ENCODE measurements at regions not wholly inside any gene's neighbourhood (a gene's known extent, or its start where the extent isn't known, plus 50 kb on each side); places are given as distances from the start of the nearest gene placed in this dataset.

DNA sequence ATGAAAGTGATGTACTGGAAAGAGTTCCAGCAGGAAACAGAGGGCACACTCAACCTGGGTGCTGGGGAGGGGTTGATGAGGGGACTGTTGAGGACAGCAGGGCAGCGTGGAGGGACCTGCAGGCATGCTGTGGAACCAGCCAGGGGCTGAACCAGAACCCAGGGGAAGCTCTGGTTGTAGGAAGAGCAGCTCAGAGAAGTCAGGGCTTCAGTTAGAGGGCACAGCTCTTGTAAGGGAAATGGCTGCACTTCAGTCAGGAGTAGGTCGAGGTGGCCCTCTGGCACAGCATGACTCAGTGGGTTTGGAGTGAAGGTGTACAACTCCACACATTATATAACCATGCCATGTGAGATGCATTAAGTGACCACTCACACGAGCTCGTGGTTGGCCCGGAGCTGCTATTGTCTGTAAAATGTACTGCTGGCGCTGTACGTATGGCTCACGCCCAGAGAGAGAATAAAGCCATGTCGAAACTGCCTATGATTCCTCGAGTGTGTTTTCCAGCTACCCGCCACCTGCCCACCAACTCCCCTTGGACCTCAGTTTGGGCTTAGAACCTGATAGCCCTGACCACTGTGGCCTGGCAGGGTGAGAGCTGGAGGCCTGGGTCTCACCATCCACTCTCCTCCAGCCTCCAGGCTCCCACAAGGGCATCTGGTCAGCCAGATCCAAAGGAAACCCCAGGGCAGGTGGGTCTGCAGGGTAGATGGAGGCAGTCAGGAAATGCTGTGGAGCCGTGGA, 136.5 kb upstream of the HS6ST1 start:
- ATAC-seq (ENCODE audit: poor library complexity) (no peak), DNase-seq (no peak)
- intact Hi-C loops (cut with DNase I), result no loop called here

DNA sequence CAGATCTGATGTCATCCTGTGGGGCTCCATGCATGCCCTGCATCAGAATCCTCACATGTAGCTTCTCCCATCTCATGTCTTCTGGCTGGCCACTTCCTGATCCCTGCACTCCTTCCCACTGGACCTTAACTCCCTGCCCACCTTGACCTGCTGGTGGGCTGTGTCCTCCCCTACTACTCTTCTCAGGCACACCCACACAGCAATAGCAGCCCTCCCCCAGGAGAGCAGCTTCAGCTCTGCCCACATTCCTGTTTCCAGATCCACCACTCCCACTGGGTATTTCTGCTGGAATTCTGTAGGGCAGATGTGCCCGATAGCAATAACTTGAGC, 137.0 kb upstream of the HS6ST1 start:
- no peak for ATAC-seq (ENCODE audit: poor library complexity)
- no peak for DNase-seq
- intact Hi-C loops (cut with DNase I), result no loop called here

DNA sequence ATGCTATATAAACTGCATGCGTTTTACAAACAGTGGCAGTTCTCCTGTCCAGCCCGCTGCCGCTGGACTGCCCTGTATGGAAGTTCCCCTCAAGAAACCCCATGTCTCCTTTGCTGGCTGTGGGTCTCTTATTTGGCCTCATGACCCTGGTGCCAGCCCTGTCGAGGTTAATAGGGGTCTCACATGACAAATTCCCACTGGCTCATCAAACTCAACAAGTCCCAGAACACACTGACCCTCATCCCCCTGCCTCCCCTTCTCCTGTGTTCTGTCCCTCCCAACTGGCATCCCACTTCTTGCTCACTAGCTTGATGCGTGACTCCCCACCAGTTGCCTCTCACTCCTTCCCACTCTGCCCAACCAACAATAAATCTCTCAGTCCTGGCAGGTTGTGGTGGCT, 137.6 kb upstream of the HS6ST1 start:
- intact Hi-C loops (cut with DNase I), result no loop called here
- DNase-seq (no peak), ATAC-seq (ENCODE audit: poor library complexity) (no peak)

DNA sequence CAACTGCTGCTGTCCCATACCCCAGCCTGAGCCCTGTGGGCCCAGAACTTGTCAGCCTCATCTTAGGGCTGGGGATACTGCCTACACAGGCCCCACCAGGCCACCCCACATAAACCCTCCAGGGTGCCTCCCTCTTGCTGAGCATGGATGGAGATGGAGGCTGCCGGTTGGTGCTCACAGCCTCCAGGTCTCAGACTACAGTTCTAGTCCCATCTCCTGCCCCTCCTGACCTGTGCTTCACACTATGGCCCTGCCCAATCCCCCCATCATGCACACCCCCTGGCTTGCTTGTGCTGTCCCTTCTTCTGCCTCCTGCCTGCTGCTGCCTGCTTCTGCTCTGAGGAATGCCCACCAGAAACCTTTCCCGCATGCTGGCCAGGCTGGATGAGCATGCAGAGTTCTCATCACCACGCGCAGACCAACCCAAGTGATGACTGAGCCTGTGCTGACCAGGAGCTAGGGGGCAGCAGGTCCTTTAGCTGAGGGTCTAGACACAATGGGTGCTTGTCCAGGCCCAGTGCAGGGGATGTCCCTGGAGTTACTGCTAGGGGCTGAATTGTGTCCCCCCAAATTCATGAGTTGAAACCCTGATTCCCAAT, 138.4 kb upstream of the HS6ST1 start:
- ATAC-seq (ENCODE audit: poor library complexity) (no peak), DNase-seq (no peak)
- intact Hi-C loops (cut with DNase I), result no loop called here

DNA sequence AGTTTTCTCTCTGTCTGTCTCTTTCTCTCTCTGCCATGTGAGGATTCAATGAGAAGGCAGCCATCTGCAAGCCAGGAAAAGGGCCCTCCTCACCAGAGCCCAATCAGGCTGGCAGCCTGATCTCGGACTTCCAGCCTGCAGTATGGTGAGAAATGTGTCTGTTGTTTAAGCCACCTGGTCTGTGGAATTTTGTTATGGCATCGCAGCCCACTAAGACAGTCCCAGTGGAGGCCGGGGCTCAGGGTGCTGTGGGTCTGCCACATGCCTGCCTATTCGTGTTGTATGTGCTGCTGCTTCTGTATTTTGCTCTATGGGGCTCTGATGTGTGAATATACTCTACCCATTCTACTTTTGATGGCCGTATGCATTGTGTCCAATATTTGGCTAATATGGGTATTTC, 139.0 kb upstream of the HS6ST1 start:
- intact Hi-C loops (cut with DNase I), result no loop called here
- no peak for DNase-seq
- ATAC-seq (ENCODE audit: poor library complexity), result no peak

DNA sequence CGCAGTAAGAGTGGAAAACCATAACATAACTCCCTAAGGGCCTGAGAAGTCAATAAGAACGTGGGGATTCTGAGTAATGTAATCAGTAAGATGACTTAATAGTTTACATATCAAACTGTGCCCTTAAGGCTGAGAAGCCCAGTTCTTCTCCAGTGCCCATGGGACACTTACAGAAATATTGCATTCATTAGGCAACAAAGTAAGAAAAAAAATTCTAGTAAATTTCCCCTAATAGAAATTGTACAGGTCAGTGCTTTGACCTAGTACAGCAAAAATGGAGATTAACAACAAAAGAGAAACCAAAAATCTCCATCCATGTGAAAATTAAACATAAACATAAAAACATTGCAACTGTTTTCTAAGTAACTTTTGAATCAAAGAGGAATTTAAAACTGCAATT, 139.8 kb upstream of the HS6ST1 start:
- DNase-seq, result no peak
- ATAC-seq (ENCODE audit: poor library complexity), result no peak
- intact Hi-C loops (cut with DNase I), result no loop called here

DNA sequence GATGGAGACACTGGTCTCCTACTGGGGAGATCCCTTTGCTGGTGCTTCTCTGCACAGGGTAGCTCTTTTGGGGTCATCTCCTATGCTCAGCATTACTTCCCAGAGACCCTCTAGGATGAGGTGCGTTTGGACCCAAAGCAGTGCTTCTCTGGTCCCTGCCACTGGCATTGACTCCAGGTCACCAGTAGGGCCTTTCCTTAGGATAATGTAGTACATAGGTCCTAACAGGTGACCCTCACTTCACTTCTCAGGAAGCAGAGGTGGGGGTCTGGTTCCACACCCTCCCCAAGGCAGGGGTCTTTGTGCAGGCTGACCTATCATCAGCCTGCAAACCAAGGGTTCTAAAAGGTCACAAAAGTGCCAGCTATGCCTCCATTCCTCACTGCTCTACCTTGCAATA, 145.8 kb upstream of the HS6ST1 start:
- no peak for DNase-seq
- intact Hi-C loops (cut with DNase I), result loop anchor here (10.0 kb wide), 1 partner anchor 140 kb away; no protein-coding TSS in a partner anchor

DNA sequence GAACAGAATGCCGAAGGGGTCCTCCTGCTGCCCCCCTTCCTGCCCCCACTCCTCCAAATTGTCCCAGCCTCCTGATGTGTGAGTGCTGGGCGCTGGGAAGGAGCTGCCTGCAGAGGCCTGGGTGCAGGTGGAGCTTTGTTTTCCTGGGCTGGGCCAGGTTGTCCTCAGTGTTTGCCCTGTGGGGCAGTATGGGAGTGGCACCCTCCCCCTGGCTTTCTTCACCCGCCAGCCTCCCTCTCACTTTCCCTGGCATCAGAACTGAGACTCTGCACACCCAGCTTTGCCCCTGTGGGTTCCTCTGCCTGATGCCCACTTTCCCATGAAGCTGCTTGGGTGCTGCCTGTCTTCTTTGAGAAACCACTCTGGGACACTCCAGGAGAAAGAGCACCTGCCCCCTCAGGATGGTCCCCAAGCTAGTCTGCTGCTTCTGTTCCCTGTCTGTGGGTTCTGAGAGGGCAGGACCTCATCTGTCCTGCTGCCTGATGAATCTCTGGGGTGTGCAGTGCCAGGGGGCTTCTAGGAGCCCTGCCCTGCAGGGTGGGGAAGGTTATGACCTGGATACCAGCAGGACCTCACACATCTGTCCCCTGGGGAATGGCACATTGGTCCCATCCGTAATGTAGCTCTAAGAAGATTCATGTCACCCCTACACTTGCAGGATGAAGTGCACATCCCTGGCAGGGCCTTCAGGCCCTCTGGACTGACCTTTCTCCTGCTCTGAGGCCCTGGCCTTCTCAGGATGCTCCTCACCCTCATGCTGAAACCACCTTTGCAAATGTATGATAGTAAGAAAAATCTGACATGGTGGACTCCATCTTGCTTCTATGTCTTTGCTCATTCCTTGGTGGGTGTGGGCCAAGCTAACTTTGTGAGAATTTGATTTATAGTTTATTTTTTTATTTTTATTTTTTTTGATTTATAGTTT, 146.8 kb upstream of the HS6ST1 start:
- DNase-seq (no peak), ATAC-seq (ENCODE audit: poor library complexity) (no peak)
- intact Hi-C loops (cut with DNase I), result loop anchor here (10.0 kb wide), 1 partner anchor 141 kb away; no protein-coding TSS in a partner anchor

More for the DNA sequence above, 145.8 kb upstream of the HS6ST1 start:
- no peak for ATAC-seq (ENCODE audit: poor library complexity)

DNA sequence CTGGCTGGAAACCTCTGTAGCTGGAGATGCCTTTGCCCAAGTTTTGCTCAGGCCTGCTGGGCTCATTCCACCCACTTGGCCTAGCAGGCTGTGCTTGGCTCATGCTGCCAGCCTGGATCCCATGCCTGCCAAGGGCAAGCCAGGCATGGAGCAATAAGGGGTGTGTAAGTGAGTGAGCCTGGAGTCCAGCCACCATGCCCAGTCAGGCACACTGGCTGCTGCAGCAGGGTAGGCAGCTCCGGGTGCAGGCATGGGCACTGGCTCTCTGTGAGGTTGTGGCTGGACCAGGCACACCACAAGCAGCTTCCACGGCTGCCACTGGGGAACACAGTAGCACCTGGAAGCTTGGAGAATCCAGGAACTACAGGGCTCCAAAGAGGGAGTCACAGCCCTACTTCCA, 147.7 kb upstream of the HS6ST1 start:
- peak; percentile 84 for DNase-seq
- peak; percentile 90 for ATAC-seq (ENCODE audit: poor library complexity)
- intact Hi-C loops (cut with DNase I), result loop anchor here (10.0 kb wide), 1 partner anchor 142 kb away; no protein-coding TSS in a partner anchor

DNA sequence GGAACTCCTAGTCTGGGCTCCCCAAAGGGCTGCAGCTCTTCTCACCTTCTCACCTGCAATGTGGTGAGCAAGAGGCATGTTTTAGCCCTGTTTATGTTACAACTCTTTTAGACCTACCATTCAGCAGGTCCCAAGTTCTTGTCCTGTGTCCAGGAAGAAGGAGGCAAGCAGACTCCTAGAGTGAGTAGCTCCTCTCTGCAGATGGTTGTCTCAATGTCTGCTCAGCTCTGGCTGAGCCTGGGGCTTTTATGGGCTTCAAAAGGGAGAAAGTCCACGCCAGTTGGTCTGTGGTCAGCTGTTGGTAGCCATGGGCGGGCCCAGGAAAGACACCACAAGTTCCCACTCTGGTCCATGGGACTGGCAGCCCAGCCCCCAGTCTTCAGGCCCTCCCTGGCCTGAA, 148.1 kb upstream of the HS6ST1 start:
- ATAC-seq (ENCODE audit: poor library complexity), result no peak
- no peak for DNase-seq
- intact Hi-C loops (cut with DNase I), result loop anchor here (10.0 kb wide), 1 partner anchor 142 kb away; no protein-coding TSS in a partner anchor

DNA sequence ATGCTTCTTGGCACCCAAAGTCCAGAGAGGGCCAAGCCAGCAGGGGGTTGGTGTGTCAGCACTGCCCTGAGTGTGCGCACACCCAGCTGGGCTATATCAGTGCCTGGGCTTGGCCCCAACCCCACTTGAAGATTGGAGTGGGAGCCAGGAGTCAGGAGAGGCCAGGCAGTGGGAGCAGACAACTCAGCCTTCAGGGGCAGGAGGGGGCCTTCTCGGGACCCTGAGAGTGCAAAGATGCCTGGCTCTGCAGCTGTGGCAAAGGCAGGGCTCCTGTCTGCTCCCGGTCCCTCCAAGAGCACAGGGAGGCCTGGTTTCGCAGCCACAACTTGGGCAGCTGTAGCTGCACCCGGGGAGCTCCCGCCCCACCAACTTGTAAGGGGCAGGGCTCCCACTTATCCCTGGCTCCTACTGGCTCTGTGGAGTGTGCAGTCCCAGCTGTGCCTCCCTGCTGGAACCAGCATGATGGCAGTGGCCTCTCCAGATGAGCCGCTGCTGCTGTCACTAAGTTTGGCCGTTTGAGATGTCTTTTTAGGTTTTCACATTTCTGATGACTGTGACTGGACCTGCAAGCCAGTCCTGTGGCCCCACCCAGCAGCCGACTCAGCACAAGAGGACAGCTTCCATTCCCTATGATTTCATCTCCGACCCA, 148.8 kb upstream of the HS6ST1 start:
- ATAC-seq (ENCODE audit: poor library complexity) (peak; percentile 90), DNase-seq (peak; percentile 85)
- intact Hi-C loops (cut with DNase I), result loop anchor here (10.0 kb wide), 1 partner anchor 143 kb away; no protein-coding TSS in a partner anchor

DNA sequence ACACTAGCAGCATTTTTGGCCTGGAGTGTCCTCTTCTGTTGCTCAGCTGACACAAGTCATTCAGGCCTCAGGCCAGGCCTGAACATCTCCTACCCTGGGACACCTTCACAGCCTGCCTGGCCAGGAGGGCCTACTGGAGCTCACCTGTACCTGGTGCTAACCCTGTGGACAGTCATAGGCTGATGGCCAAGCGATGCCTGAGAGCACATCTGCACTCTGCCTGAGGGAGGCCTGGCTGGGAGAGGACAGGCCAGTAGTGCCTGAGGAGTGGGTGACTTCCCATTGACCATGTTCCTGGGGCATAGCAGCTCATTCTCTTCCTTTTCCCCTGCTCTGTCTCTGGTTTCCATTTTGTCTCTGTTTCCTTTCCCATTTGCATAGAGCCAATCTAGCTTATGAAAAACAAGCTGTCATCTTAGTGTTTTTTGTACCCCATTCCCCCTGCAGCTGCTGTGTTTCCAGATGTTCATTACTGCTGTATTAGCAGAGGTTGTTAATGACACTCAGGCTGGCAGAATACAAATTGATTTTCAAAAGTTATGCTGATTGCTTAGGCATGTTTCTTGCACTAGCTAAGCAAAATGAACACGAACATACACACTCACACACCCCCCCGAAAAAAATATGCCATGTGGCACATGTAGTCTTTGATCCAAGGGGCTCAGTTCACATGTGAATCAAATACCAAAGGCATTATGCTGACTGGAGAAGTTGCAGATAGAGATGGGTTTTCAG, 149.7 kb upstream of the HS6ST1 start:
- ATAC-seq (ENCODE audit: poor library complexity), result no peak
- intact Hi-C loops (cut with DNase I), result loop anchor here (10.0 kb wide), 1 partner anchor 144 kb away; no protein-coding TSS in a partner anchor
- DNase-seq, result no peak

DNA sequence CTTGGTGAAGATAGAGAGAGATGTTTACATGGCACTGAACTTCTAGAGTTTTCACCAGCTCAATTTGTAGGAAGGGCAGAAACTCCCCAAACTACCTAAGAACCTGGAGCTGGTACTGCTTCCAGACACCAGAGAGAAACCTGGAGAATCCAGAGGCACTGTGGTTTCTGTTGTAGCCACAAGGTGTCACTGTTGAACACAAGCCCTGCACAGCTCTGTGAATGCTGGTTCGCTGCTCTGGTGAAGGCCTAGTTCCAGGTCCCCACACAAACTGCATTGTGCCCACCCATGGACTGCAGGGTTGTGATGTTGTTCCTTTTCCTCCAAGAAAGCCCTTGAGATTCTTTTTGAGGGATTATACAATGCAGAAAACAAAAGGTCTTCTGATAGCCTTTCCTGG, 150.5 kb upstream of the HS6ST1 start:
- no peak for ATAC-seq (ENCODE audit: poor library complexity)
- no peak for DNase-seq
- intact Hi-C loops (cut with DNase I), result loop anchor here (10.0 kb wide), 1 partner anchor 144 kb away; no protein-coding TSS in a partner anchor

DNA sequence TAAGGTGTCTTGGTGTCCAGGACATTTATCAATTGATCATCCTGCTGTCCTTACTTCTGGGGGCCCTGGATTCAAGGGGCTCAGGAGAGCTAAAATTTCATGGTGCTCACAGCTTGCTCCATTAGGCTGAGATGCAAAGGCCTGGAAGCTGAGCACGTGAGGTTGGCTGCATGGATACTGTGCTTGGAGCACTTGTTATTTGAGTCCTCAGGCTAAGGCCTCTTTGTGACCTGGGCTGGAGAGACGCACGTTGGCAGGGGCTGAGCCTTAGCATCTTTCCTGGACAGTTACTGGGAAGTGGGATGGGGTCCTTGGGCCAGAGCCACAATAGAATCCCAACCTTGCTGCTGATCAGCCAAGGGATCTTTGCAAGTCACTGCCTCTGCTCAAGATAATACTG, 151.2 kb upstream of the HS6ST1 start:
- no peak for ATAC-seq (ENCODE audit: poor library complexity)
- no peak for DNase-seq
- intact Hi-C loops (cut with DNase I), result loop anchor here (10.0 kb wide), 1 partner anchor 145 kb away; no protein-coding TSS in a partner anchor

DNA sequence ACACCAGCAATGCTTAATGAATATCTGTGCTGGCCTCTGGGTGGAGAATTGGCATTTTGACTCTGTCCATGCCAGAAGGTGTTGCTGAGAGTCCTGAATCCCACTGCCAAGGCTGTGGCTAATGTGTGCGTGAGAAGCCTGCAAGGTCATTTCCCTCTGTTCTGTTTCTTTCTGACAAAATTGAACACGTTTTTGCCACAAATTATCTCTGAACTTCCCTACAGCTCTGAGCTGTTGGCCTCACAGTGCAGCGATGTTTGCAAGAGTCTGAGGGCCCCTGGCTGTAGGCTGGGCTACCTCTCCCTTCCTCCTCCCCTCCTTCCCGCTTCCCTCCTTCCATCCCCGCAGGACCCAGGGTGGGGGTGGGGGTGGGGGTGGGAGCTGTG, 154.1 kb upstream of the HS6ST1 start:
- intact Hi-C loops (cut with DNase I), result no loop called here
- peak; percentile 73 for ATAC-seq (ENCODE audit: poor library complexity)
- no peak for DNase-seq

DNA sequence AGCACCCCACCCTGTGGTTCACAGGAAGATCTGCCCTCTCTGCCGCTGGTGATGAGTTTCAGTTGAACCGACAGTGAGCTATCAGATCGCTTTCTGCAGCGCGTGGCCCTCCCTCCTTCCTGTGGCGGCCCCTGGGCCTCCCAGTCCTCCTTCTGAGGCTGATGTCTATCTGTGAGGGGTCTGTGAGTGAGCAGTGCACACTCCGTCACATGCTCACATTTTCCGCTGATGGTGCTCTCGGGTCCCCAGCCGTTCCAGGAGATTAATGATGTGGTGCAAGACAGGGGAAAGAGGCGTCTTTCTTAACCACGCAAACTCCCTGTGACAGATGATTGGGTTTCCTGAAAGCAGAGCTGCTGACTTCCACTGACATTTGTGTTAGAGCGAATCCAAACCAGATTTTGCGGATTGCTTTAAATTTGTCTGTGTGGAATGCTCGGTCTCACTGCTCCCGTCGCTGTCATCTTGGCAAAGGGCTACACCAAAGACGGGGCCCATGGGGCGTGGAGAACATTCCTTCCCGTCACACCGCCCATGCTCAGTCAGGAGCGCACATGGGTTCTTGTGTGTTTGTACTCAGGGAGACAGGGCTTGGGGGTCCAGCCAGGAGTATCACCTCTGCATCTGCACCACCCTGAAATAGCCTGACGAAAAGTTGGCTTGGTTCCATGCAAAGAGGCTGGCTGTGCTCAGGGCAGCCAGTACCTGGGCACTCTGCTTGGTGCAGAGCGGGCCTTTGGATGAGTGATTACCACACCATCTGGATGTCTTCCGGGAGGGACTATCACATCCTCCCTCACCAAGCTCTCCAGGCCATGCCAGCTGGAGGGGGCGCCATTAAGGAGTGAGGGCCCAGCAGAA, 154.7 kb upstream of the HS6ST1 start:
- ATAC-seq (ENCODE audit: poor library complexity) (peak; percentile 80), DNase-seq (peak; percentile 72)
- intact Hi-C loops (cut with DNase I), result no loop called here
